Adrenal gland (tissue), 5 donors: ENCODE measurements at regions not wholly inside any gene's neighbourhood (a gene's known extent, or its start where the extent isn't known, plus 50 kb on each side); places are given as distances from the start of the nearest gene placed in this dataset.

ENCODE experiments used
- POLR2A ChIP-seq, 2 donors: fragments of 450-650 bp; IDR thresholded peaks; one replicate each; pipeline ENCODE4 v1.6.1; 2017; ENCODE audit warnings: antibody characterized with exemption in 2 of 2, mild to moderate bottlenecking in 2 of 2, moderate library complexity in 1 of 2
- TF ChIP-seq, protein P1 (sequence below), 6 experiments: fragments of 450-650 bp in 4 of 6; fragments of 200-600 bp in 2 of 6; sonication (generic) in 1 of 6; IDR thresholded peaks; 1 replicate in 5 of 6; 2 replicates in 1 of 6; pipeline versions ENCODE4 v1.5.1 to v1.8.0; 2016 to 2021; ENCODE audit warnings: antibody characterized with exemption in 6 of 6, mild to moderate bottlenecking in 2 of 6, moderate library complexity in 1 of 6
- donor health status: DM: no; HTN: no; CAD: no.

DNA sequence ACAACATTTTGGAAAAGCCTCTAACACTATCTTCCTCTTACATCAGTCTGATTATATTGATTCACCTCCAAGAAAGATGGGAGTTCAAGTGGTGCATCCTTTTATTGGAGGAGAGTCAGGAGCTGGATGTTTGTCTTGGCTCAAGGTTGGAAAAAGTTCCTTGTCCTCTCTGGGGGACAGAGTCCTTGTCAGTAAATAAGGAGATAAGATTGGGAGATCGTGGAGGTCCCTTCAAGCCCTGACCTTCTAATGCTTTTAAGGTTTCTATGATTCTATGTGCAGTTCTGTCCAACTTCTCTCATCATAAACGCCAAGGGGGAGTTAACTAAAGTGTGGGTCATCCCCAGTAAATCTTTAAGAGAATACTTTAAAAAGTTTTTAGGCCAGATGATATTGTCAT is 60.9 kb upstream of the CCBE1 start:
- TF ChIP-seq, protein P1, sequence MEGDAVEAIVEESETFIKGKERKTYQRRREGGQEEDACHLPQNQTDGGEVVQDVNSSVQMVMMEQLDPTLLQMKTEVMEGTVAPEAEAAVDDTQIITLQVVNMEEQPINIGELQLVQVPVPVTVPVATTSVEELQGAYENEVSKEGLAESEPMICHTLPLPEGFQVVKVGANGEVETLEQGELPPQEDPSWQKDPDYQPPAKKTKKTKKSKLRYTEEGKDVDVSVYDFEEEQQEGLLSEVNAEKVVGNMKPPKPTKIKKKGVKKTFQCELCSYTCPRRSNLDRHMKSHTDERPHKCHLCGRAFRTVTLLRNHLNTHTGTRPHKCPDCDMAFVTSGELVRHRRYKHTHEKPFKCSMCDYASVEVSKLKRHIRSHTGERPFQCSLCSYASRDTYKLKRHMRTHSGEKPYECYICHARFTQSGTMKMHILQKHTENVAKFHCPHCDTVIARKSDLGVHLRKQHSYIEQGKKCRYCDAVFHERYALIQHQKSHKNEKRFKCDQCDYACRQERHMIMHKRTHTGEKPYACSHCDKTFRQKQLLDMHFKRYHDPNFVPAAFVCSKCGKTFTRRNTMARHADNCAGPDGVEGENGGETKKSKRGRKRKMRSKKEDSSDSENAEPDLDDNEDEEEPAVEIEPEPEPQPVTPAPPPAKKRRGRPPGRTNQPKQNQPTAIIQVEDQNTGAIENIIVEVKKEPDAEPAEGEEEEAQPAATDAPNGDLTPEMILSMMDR (IDR thresholded peaks at IDR 0.05), result no peak
- TF ChIP-seq POLR2A (IDR thresholded peaks at IDR 0.05), result no peak
